ENCODE measurements at regions not wholly inside any gene's neighbourhood (a gene's known extent, or its start where the extent isn't known, plus 50 kb on each side); places are given as distances from the start of the nearest gene placed in this dataset.

DNA sequence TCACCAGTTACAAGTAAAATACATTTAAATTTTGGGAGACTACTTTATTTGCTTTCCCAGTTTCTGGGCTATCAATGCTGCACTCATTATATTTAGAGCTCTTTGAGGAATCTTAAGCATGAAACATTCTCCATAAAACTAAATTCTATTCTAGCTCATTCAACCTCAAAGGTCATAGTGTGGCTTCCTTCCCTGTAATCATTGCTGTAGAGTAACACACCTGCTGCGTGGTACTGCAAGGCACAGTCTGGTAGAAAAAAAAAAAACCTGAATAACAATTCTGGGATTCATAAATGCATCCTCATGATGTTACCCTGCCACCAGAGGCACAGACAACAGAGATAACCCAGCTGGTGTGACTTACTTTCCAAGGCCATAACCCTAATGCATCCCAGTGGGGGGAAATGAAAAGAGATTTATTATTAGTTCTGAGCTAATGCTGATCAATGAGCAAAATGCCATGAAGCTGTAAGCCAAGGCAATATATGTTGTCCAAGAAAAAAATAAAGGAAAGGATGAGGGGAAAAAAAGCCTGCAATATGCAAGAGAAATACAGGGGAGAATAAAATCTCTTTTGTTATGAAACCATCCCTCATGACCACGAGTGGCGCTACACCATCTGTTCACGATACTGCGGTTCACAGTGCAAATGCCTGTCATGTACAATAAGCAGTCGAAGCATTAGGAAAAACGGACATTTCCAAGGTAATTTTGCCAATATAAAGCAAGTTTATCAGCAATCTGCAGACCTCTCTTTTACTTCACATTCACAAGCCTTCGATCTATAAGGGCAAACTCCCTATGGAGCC is 1481.6 kb upstream of the PIK3C3 start:
- no peaks in the 10 kb centered on the region for H3K36me3 ChIP-seq (ENCODE audit: control insufficient read depth, low read length)
- no peak overlapping the region for H3K4me3 ChIP-seq (ENCODE audit: low read length)
- no peaks in the 10 kb centered on the region for H3K4me1 ChIP-seq (ENCODE audit: control insufficient read depth, low read length)
- no peaks in the 10 kb centered on the region for H4K20me1 ChIP-seq (ENCODE audit: control insufficient read depth, insufficient read depth, low read depth, low read length)
- H3K79me2 ChIP-seq (ENCODE audit: control insufficient read depth, low read length), result no peaks in the 10 kb centered on the region
- H3K27me3 ChIP-seq (ENCODE audit: control insufficient read depth, low read length), result no peaks in the 10 kb centered on the region
- no peaks in the 10 kb centered on the region; the same call in 1 of the 2 replicates for H3K9me3 ChIP-seq (ENCODE audit: control insufficient read depth, insufficient read depth, low read length)
- no peak overlapping the region for H3K4me2 ChIP-seq (ENCODE audit: low read length)
- no peaks in the 10 kb centered on the region for H3F3A ChIP-seq (ENCODE audit: control insufficient read depth, insufficient read depth)
- TF ChIP-seq, protein P1, sequence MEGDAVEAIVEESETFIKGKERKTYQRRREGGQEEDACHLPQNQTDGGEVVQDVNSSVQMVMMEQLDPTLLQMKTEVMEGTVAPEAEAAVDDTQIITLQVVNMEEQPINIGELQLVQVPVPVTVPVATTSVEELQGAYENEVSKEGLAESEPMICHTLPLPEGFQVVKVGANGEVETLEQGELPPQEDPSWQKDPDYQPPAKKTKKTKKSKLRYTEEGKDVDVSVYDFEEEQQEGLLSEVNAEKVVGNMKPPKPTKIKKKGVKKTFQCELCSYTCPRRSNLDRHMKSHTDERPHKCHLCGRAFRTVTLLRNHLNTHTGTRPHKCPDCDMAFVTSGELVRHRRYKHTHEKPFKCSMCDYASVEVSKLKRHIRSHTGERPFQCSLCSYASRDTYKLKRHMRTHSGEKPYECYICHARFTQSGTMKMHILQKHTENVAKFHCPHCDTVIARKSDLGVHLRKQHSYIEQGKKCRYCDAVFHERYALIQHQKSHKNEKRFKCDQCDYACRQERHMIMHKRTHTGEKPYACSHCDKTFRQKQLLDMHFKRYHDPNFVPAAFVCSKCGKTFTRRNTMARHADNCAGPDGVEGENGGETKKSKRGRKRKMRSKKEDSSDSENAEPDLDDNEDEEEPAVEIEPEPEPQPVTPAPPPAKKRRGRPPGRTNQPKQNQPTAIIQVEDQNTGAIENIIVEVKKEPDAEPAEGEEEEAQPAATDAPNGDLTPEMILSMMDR (IDR thresholded peaks at IDR 0.05; ENCODE audit: low read depth, low read length, poor library complexity, severe bottlenecking), result no peak
- TF ChIP-seq EZH2phosphoT487 (IDR thresholded peaks at IDR 0.05; ENCODE audit: borderline replicate concordance, low read length), result no peak
- no peak overlapping the region for H3K27ac ChIP-seq (ENCODE audit: low read depth, low read length)
- H3K9me2 ChIP-seq (replicated peaks; ENCODE audit: control insufficient read depth, low read length), result no peaks in the 10 kb centered on the region

DNA sequence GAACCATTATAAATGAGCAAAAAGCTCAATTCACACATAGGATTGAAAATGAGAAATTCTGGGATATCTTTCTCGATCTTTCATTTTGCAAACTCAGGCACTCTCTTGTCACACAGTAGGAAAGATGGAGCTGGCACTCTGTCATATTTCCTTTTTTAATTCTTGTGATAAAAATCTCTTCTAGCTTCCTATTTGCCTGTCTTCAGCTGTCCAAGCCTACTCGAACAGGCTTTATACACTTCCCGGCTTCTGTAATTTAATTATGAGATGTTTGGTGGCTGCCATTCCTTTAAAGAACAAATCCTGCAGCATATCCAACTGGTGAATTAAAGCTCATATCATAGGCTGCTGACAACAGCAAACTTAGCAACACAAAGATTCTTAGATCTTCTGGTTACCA is 1484.3 kb upstream of the PIK3C3 start:
- H3K4me3 ChIP-seq (ENCODE audit: low read length), result no peak overlapping the region
- H3K36me3 ChIP-seq (ENCODE audit: control insufficient read depth, low read length), result no peaks in the 10 kb centered on the region
- H3K79me2 ChIP-seq (ENCODE audit: control insufficient read depth, low read length), result no peaks in the 10 kb centered on the region
- no peaks in the 10 kb centered on the region for H4K20me1 ChIP-seq (ENCODE audit: control insufficient read depth, insufficient read depth, low read depth, low read length)
- H3K27ac ChIP-seq (ENCODE audit: low read depth, low read length), result no peak overlapping the region
- TF ChIP-seq EZH2phosphoT487 (IDR thresholded peaks at IDR 0.05; ENCODE audit: borderline replicate concordance, low read length), result no peak
- TF ChIP-seq, protein P1 (IDR thresholded peaks at IDR 0.05; ENCODE audit: low read depth, low read length, poor library complexity, severe bottlenecking), result no peak
- H3K4me2 ChIP-seq (ENCODE audit: low read length), result no peak overlapping the region
- no peaks in the 10 kb centered on the region for H3K27me3 ChIP-seq (ENCODE audit: control insufficient read depth, low read length)
- no peaks in the 10 kb centered on the region for H3K9me2 ChIP-seq (replicated peaks; ENCODE audit: control insufficient read depth, low read length)
- no peaks in the 10 kb centered on the region for H3K4me1 ChIP-seq (ENCODE audit: control insufficient read depth, low read length)
- H3K9me3 ChIP-seq (ENCODE audit: control insufficient read depth, insufficient read depth, low read length), result no peaks in the 10 kb centered on the region; the same call in 1 of the 2 replicates
- no peaks in the 10 kb centered on the region for H3F3A ChIP-seq (ENCODE audit: control insufficient read depth, insufficient read depth)

- Histone ChIP-seq H3F3A (ENCODE audit: control insufficient read depth, insufficient read depth) (no peaks in the 10 kb centered on the region), H3K4me3 (ENCODE audit: low read length) (no peak overlapping the region)
These were observed 1485.2 kb upstream of the PIK3C3 start for GRCh38 chr18:40469851-40470250.

More at GRCh38 chr18:40469851-40470250, 1485.2 kb upstream of the PIK3C3 start:
- Histone ChIP-seq H3K27me3 (ENCODE audit: control insufficient read depth, low read length) (no peaks in the 10 kb centered on the region), H3K4me1 (ENCODE audit: control insufficient read depth, low read length) (no peaks in the 10 kb centered on the region), H3K79me2 (ENCODE audit: control insufficient read depth, low read length) (no peaks in the 10 kb centered on the region), H3K9me2 (replicated peaks; ENCODE audit: control insufficient read depth, low read length) (no peaks in the 10 kb centered on the region), H3K36me3 (ENCODE audit: control insufficient read depth, low read length) (no peaks in the 10 kb centered on the region), H3K4me2 (ENCODE audit: low read length) (no peak overlapping the region), H3K9me3 (ENCODE audit: control insufficient read depth, insufficient read depth, low read length) (no peaks in the 10 kb centered on the region; the same call in 1 of the 2 replicates), H3K27ac (ENCODE audit: low read depth, low read length) (no peak overlapping the region), H4K20me1 (ENCODE audit: control insufficient read depth, insufficient read depth, low read depth, low read length) (no peaks in the 10 kb centered on the region)
- no peak for TF ChIP-seq EZH2phosphoT487 (IDR thresholded peaks at IDR 0.05; ENCODE audit: borderline replicate concordance, low read length)
- TF ChIP-seq, protein P1 (IDR thresholded peaks at IDR 0.05; ENCODE audit: low read depth, low read length, poor library complexity, severe bottlenecking), result no peak

All from DOHH2 (cell line).